Fibroblast of peridontal ligament (primary cell): ENCODE measurements at regions not wholly inside any gene's neighbourhood (a gene's known extent, or its start where the extent isn't known, plus 50 kb on each side); places are given as distances from the start of the nearest gene placed in this dataset.
"Not testable (repeated sequence)": the region's sequence is repeated elsewhere in the genome, so short reads cannot be mapped to it uniquely, and the experiment has no call there.

Source experiments
- DNase-seq: peaks from one replicate; pipeline ENCODE4 v3.0.0-alpha.2; 2010; ENCODE audit errors: extremely low read depth

GRCh38 chr6:115064680-115065079, 721.9 kb upstream of the HS3ST5 start:
- DNase-seq = no peak

GRCh38 chr6:115060581-115060980, 717.8 kb upstream of the HS3ST5 start:
- no peak for DNase-seq

- no peak for DNase-seq
Observed at GRCh38 chr6:115058414-115059211, 715.8 kb upstream of the HS3ST5 start.

GRCh38 chr6:115055579-115055978, 712.8 kb upstream of the HS3ST5 start:
- DNase-seq = no peak

- not testable (repeated sequence) for DNase-seq
Observed at GRCh38 chr6:115054242-115054641, 711.4 kb upstream of the HS3ST5 start.

GRCh38 chr6:115053169-115053860, 710.5 kb upstream of the HS3ST5 start:
- DNase-seq = no peak

GRCh38 chr6:115016593-115016992, 673.8 kb upstream of the HS3ST5 start:
- DNase-seq = no peak

GRCh38 chr6:115004982-115005381, 662.2 kb upstream of the HS3ST5 start:
- peak; percentile 2 for DNase-seq

GRCh38 chr6:115004204-115004603, 661.4 kb upstream of the HS3ST5 start:
- DNase-seq = no peak

GRCh38 chr6:115001731-115002350, 659.0 kb upstream of the HS3ST5 start:
- peak; percentile 14 for DNase-seq

GRCh38 chr6:115000736-115001135, 657.9 kb upstream of the HS3ST5 start:
- no peak for DNase-seq

GRCh38 chr6:114998492-114998891, 655.7 kb upstream of the HS3ST5 start:
- DNase-seq = no peak

GRCh38 chr6:114997813-114998292, 655.0 kb upstream of the HS3ST5 start:
- no peak for DNase-seq

- DNase-seq = no peak
Observed at GRCh38 chr6:114995526-114995925, 652.7 kb upstream of the HS3ST5 start.

GRCh38 chr6:114989279-114989964, 646.6 kb upstream of the HS3ST5 start:
- DNase-seq = no peak

GRCh38 chr6:114987281-114987680, 644.5 kb upstream of the HS3ST5 start:
- no peak for DNase-seq

GRCh38 chr6:114955363-114955762, 612.5 kb upstream of the HS3ST5 start:
- no peak for DNase-seq

GRCh38 chr6:114952229-114952628, 609.4 kb upstream of the HS3ST5 start:
- DNase-seq = no peak

GRCh38 chr6:114945392-114945791, 602.6 kb upstream of the HS3ST5 start:
- DNase-seq = no peak

- DNase-seq = no peak
Observed at GRCh38 chr6:114941078-114941477, 598.3 kb upstream of the HS3ST5 start.

GRCh38 chr6:114940181-114940580, 597.4 kb upstream of the HS3ST5 start:
- no peak for DNase-seq

GRCh38 chr6:114939630-114940029, 596.8 kb upstream of the HS3ST5 start:
- no peak for DNase-seq
